ENCODE measurements at regions not wholly inside any gene's neighbourhood (a gene's known extent, or its start where the extent isn't known, plus 50 kb on each side); places are given as distances from the start of the nearest gene placed in this dataset.
"Not testable (repeated sequence)": the region's sequence is repeated elsewhere in the genome, so short reads cannot be mapped to it uniquely, and the experiment has no call there.

DNA sequence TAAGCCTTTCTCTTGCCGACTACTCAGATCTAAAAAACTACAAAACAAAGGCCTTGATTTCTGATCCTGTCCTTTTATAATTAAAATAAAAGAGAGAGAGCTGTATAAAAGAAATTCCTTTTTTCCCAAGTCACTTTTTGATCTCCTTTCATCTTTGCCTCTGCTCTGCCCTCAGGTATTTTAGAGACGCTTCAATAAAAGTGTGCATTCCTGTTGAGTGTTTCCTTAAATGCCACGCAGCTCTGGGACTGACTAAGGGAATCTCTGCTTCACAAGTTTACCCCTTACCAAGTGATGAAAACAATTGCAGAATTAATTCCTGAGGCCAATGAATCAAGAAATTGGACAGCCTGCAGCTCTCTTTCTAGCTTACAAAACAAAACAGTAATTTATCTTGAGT lies 1109.8 kb downstream of the TMTC2 start:
- TF ChIP-seq POLR2A (IDR thresholded peaks at IDR 0.05; ENCODE audit: low read depth, low read length): no peak
- DNase-seq (ENCODE audit: insufficient read length, low spot score) (no peak), FAIRE-seq (no peak)

DNA sequence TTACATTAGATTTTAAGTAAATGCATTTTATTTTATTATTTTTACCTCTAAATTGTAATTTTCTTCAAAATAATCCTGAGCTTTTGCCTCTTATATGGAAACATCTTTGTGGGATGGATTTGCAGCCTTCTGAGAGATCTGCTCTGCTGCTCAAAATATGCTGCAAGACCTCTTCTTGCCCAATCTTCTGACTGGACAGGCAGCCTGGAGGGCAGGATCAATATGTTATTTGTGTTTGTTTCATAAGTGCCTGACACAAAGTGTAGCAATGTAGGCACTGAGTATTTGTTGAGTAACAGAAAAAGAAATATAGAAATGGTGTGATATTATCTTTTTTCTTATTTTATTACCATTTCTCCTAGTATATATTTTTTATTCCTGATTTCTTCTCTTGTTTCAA lies 1106.9 kb downstream of the TMTC2 start:
- FAIRE-seq: no peak
- no peak for TF ChIP-seq POLR2A (IDR thresholded peaks at IDR 0.05; ENCODE audit: low read depth, low read length)

DNA sequence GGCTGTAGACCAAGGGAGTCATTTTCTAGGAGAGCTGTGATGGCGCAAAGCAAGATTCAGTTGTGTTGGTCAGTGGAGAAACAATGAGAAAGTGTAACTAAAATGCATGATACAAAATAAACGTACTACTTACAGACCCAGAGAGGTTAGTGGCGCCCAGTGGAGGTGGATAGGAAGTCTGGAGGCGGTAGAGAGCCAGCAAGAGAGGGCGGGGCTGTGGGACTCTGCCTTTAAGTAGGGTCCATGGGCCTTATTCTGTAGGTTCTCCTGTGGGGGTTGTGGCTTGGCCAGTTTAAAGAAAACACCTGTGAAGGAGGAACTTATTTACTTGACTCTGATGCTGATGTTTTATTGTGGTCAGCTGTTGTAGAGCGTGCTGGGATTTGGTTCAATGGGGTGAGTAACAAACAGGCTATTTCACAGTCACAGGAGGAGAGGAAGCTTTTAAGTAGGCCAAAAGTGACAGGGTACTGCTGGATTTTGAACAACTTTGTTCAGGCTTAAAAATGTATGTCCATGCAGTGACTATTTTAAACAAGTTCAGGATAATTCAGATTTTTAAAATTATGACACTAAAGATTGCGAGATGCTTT lies 1097.7 kb downstream of the TMTC2 start:
- FAIRE-seq (no peak), DNase-seq (ENCODE audit: insufficient read length, low spot score) (no peak)
- TF ChIP-seq POLR2A (IDR thresholded peaks at IDR 0.05; ENCODE audit: low read depth, low read length): no peak

More for the DNA sequence above, 1106.9 kb downstream of the TMTC2 start:
- no peak for DNase-seq (ENCODE audit: insufficient read length, low spot score)

GRCh38 chr12:83779526-83779925 lies 1092.8 kb downstream of the TMTC2 start:
- FAIRE-seq: no peak
- TF ChIP-seq POLR2A (IDR thresholded peaks at IDR 0.05; ENCODE audit: low read depth, low read length): no peak
- no peak for DNase-seq (ENCODE audit: insufficient read length, low spot score)

DNA sequence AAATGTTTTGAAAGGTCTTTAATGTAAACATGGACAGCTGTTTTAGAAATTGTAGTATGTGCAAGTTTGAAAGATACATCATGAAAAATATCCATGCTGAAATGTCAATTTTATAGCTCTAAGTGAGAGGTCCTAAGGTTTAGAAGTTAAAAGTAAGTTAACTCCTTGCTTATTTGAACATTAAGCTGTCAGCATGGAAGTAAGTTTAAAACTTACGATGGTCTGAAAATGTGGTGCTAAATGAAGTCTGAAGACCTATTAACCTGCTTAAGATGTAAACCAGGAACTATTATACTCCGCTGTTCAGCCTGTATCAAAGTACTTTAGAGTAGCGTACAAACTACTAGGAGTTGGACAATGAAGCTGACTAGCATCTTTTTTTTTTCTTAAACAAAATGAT lies 1082.4 kb downstream of the TMTC2 start:
- DNase-seq (ENCODE audit: insufficient read length, low spot score) (no peak), FAIRE-seq (no peak)
- no peak for TF ChIP-seq POLR2A (IDR thresholded peaks at IDR 0.05; ENCODE audit: low read depth, low read length)

- DNase-seq (ENCODE audit: insufficient read length, low spot score) (no peak), FAIRE-seq (no peak)
- no peak for TF ChIP-seq POLR2A (IDR thresholded peaks at IDR 0.05; ENCODE audit: low read depth, low read length)
These were observed 1081.0 kb downstream of the TMTC2 start for GRCh38 chr12:83767723-83768122.

DNA sequence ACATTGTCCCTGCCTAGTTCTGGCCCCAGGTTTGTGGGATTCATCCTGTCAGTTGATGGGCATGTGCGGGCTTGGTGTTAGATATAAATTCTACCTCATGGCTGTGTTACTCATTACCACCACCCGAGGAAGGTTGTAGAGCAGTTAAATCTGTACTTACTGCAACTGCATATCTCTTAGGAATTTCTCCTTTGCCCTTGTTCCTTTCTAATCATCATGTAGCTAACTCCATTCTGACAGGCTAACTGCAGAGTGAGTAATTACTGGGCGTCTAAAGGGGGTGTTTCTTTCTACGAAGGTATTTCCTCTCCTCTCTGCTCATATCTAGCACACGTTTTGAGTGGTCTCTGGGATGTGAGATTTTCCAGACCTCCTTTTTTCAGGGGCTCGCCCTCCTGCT lies 1076.7 kb downstream of the TMTC2 start:
- DNase-seq (ENCODE audit: insufficient read length, low spot score) (no peak), FAIRE-seq (no peak)
- TF ChIP-seq POLR2A (IDR thresholded peaks at IDR 0.05; ENCODE audit: low read depth, low read length): no peak

DNA sequence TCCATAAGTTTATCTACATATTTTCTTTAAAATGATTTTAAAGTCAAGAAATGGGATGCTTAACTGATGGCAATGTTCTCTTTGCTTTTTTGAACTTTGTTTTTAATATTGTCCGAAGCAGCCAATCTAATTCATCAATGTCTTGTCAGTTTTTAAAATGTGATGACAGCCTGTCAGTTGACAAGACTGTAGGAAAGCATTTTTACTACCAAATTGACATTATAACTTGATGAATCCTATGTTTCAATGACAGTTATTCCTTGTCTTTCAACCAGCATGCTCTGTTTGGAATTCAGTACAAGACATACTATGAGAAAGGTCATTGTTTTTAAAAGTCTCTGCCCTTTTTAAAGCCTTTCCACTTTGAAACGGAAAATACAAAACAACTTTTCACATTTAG lies 1073.2 kb downstream of the TMTC2 start:
- DNase-seq (ENCODE audit: insufficient read length, low spot score) (no peak), FAIRE-seq (no peak)
- TF ChIP-seq POLR2A (IDR thresholded peaks at IDR 0.05; ENCODE audit: low read depth, low read length): no peak

DNA sequence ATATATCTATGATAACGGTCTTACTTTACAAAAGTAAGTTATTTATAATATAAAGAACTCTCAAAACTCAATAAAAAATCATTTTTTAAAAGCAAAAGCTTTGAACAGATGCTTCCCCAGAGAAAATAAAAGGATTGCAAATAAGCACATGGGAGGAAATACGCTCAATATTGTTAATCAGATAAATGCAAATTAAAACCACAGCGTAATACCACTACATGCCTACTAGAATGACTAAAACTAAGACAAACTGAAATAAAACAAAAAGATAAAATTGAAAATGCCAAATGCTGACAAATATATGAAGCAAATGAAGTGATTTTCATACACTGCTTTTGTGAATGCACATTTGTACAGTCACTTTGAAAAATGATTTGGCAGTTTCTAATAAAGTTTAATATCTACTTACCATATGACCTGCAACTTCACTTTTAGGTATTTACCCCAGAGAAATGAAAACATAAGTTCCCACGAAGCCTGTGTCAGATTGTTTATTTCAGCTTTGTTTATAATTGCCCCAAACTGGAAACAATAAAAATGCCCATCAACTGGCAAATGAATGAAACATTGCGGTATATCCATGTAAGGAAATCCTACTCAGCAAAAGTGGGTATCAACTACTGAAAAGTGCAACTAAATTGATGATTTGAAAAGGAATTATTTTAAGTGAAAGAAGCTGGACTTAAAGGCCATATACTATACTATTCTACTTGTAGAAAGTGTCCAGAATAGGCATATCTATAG lies 1072.4 kb downstream of the TMTC2 start:
- DNase-seq (ENCODE audit: insufficient read length, low spot score) (no peak), FAIRE-seq (no peak)
- no peak for TF ChIP-seq POLR2A (IDR thresholded peaks at IDR 0.05; ENCODE audit: low read depth, low read length)

DNA sequence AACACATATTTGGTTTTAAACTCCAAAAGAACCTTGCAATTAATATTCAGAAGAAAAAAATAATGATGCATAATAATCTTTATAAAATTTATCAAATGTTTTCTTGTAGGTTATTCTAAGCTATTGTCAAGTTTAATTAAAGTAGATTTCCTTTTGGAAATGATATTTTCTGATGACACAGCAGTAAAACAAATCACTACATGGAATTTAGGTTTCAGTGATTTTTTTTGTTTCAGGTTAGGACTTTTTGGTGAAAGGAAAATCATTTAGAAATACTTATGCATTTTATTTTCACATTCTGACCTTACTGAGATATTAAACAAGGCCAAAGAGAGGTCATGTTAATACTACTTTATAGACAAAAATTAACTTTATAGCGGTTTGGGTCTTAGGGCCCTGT lies 1067.2 kb downstream of the TMTC2 start:
- TF ChIP-seq POLR2A (IDR thresholded peaks at IDR 0.05; ENCODE audit: low read depth, low read length): no peak
- FAIRE-seq: no peak

GRCh38 chr12:83753205-83753604 lies 1066.5 kb downstream of the TMTC2 start:
- FAIRE-seq (no peak), DNase-seq (ENCODE audit: insufficient read length, low spot score) (no peak)
- TF ChIP-seq POLR2A (IDR thresholded peaks at IDR 0.05; ENCODE audit: low read depth, low read length): no peak

More for the DNA sequence above, 1067.2 kb downstream of the TMTC2 start:
- no peak for DNase-seq (ENCODE audit: insufficient read length, low spot score)

DNA sequence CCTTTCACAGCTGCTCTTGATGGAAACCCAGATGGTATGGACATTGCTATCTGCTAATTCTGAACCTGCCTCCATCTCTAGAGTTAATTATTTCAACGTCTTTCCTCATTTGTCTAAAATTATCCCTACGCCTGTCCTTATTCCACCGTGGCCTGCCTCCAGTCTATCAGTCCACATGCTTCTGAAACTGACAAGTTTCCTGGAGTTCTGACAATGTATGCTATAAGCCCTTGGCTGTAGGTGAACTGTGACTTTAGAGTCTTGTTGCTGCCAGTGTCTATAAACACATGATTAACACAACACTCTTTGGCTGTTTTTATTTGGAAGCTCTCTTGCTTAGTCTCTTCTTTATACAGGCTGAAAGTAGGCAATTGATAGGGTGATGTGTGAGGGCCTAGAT lies 1052.9 kb downstream of the TMTC2 start:
- no peak for FAIRE-seq
- no peak for DNase-seq (ENCODE audit: insufficient read length, low spot score)
- TF ChIP-seq POLR2A (IDR thresholded peaks at IDR 0.05; ENCODE audit: low read depth, low read length): no peak

DNA sequence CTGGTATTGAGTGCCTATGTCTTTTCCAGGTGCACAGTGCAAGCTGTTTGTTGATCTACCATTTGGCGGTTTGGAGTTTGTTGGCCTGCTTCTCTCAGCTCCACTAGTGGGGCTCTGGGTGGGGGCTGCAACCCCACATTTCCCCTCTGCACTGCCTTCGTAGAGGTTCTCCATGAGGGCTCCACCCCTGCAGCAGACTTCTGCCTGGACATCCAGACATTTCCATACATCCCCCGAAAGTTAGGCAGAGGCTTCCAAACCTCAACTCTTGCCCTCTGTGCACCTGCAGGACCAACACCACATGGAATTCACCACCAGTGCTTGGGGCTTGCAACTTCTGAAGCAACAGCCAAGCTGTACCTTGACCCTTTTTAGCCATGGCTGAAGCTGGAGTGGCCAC lies 1024.1 kb downstream of the TMTC2 start:
- no peak for FAIRE-seq
- no peak for DNase-seq (ENCODE audit: insufficient read length, low spot score)
- TF ChIP-seq POLR2A (IDR thresholded peaks at IDR 0.05; ENCODE audit: low read depth, low read length): no peak

- no peak for FAIRE-seq
- no peak for DNase-seq (ENCODE audit: insufficient read length, low spot score)
- no peak for TF ChIP-seq POLR2A (IDR thresholded peaks at IDR 0.05; ENCODE audit: low read depth, low read length)
These were observed 1023.2 kb downstream of the TMTC2 start for GRCh38 chr12:83709899-83710298.

- TF ChIP-seq POLR2A (IDR thresholded peaks at IDR 0.05; ENCODE audit: low read depth, low read length): no peak
- peak; percentile 91 for FAIRE-seq
- DNase-seq (ENCODE audit: insufficient read length, low spot score): no peak
These were observed 1014.1 kb downstream of the TMTC2 start for GRCh38 chr12:83700838-83701237.

DNA sequence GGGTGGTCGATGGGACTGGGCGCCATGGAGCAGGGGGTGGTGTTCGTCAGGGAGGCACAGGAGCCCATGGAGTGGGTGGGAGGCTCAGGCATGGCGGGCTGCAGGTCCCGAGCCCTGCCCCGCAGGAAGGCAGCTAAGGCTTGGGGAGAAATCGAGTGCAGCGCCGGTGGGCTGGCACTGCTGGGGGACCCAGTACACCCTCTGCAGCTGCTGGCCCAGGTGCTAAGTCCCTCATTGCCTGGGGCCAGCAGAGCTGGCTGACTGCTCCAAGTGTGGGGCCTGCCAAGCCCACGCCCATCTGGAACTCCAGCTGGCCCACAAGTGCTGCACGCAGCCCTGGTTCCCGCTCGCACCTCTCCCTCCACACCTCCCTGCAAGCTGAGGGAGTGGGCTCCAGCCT lies 1009.6 kb downstream of the TMTC2 start:
- DNase-seq (ENCODE audit: insufficient read length, low spot score): not testable (repeated sequence)

More for the DNA sequence above, 1009.6 kb downstream of the TMTC2 start:
- FAIRE-seq: not testable (repeated sequence)

Measured in H54 (cell line).